HCT116 (cell line): ENCODE measurements at regions not wholly inside any gene's neighbourhood (a gene's known extent, or its start where the extent isn't known, plus 50 kb on each side); places are given as distances from the start of the nearest gene placed in this dataset.

Experiments used
- ATAC-seq: fragments of 200-7000 bp; cut with Tn5 transposase; 2 replicates; pipeline ENCODE4 v1.9.1; 2020; ENCODE audit warnings: mild to moderate bottlenecking, moderate library complexity
- BruUV-seq: library from RNA; stranded (reverse); fragments of 400-500 nt; replicated peaks from 2 replicates; lab custom pipeline; 2021; lab: Mats Ljungman, UMichigan
- CTCF ChIA-PET: fragments of 300-600 bp; sonication (Branson Sonifier 250); formaldehyde crosslinking; loops from one replicate; lab custom pipeline; 2021; ENCODE audit warnings: antibody characterized with exemption; lab: Charles Lee
- POLR2A ChIA-PET: fragments of 300-600, 350-600 bp; sonication (Branson Sonifier 250); formaldehyde crosslinking; loops from one replicate; lab custom pipeline; 2021; ENCODE audit warnings: antibody characterized with exemption; lab: Charles Lee
- RAD21 ChIA-PET, 2 experiments: fragments of 300-600 bp; sonication (Branson Sonifier 250); formaldehyde crosslinking; loops; one replicate each; lab custom pipeline; 2023; ENCODE audit warnings: low total read pairs in 2 of 2; ENCODE audit not compliant: uncharacterized antibody in 2 of 2, unreplicated experiment in 2 of 2, low non-redundant PET in 1 of 2; lab: Charles Lee
- DNase-seq: peaks from one replicate; pipeline ENCODE4 v3.0.0-alpha.2; 2010; ENCODE audit warnings: low read depth, low spot score
- H2AFZ ChIP-seq: fragments of 200-600 bp; shearing (Covaris generic), sonication (generic); 2 replicates; pipeline ENCODE4 v1.6.1; 2017; ENCODE audit warnings: low read depth, mixed run types, mixed read lengths, antibody characterized with exemption, low read length; ENCODE audit not compliant: poor library complexity, severe bottlenecking
- H3K27ac ChIP-seq: 2 replicates; pipeline ENCODE4 v1.5.1; 2012; ENCODE audit warnings: low read depth, low read length
- H3K27me3 ChIP-seq: fragments of 200-600 bp; sonication (generic); 2 replicates; pipeline ENCODE4 v1.6.1; 2016; ENCODE audit warnings: mixed run types, low read length, mixed read lengths; ENCODE audit not compliant: insufficient read depth
- H3K36me3 ChIP-seq, 2 experiments: fragments of 200-500 bp in 1 of 2; fragments of 200-600 bp in 1 of 2; sonication (Bioruptor generic) in 1 of 2; sonication (generic) in 1 of 2; 2 replicates each; pipeline versions ENCODE4 v1.5.1 to v1.6.1; 2014 to 2016; ENCODE audit warnings: low read length in 2 of 2, inconsistent platforms in 1 of 2, mixed read lengths in 1 of 2, mixed run types in 1 of 2; ENCODE audit not compliant: insufficient read depth in 2 of 2, control insufficient read depth in 1 of 2
- H3K4me1 ChIP-seq, 2 experiments: fragments of 200-600 bp in 1 of 2; sonication (generic) in 1 of 2; 2 replicates each; pipeline versions ENCODE4 v1.5.1 to v1.6.1; 2012 to 2017; ENCODE audit warnings: low read length in 2 of 2, inconsistent platforms in 1 of 2, mild to moderate bottlenecking in 1 of 2, mixed read lengths in 1 of 2, mixed run types in 1 of 2, moderate library complexity in 1 of 2; ENCODE audit not compliant: insufficient read depth in 2 of 2, control insufficient read depth in 1 of 2
- H3K4me2 ChIP-seq: fragments of 200-600 bp; sonication (generic); 2 replicates; pipeline ENCODE4 v1.6.1; 2017; ENCODE audit warnings: mixed run types, low read length, mixed read lengths
- H3K4me3 ChIP-seq, 2 experiments: fragments of 200-600 bp in 1 of 2; sonication (generic) in 1 of 2; replicated peaks in 1 of 2; 2 replicates each; pipeline ENCODE4 v1.5.1; 2011 to 2016; ENCODE audit warnings: low read length in 2 of 2, control low read depth in 1 of 2, low read depth in 1 of 2, mild to moderate bottlenecking in 1 of 2, mixed read lengths in 1 of 2, mixed run types in 1 of 2
- H3K79me2 ChIP-seq: fragments of 200-600 bp; sonication (generic); 2 replicates; pipeline ENCODE4 v1.6.1; 2017; ENCODE audit warnings: mild to moderate bottlenecking, mixed run types, low read length, moderate library complexity, mixed read lengths; ENCODE audit not compliant: insufficient read depth
- H3K9ac ChIP-seq: fragments of 200-600 bp; sonication (generic); 2 replicates; pipeline ENCODE4 v1.6.1; 2016; ENCODE audit warnings: low read length, mixed read lengths
- H3K9me2 ChIP-seq: fragments of 200-600 bp; sonication (generic), shearing (Covaris generic); 2 replicates; pipeline ENCODE4 v1.6.1; 2017; ENCODE audit warnings: mixed run types, mild to moderate bottlenecking, moderate library complexity; ENCODE audit not compliant: insufficient read depth
- H3K9me3 ChIP-seq, 2 experiments: fragments of 200-500 bp in 1 of 2; fragments of 200-600 bp in 1 of 2; sonication (Bioruptor generic) in 1 of 2; sonication (generic) in 1 of 2; 2 replicates each; pipeline ENCODE4 v1.6.1; 2014 to 2017; ENCODE audit warnings: low read length in 2 of 2, mixed read lengths in 2 of 2, inconsistent platforms in 1 of 2, low read depth in 1 of 2, mild to moderate bottlenecking in 1 of 2, mixed run types in 1 of 2, moderate library complexity in 1 of 2; ENCODE audit not compliant: control insufficient read depth in 1 of 2, insufficient read depth in 1 of 2
- H4K20me1 ChIP-seq: fragments of 200-600 bp; sonication (generic), shearing (Covaris generic); 2 replicates; pipeline ENCODE4 v1.6.1; 2017; ENCODE audit warnings: mixed run types, mild to moderate bottlenecking, moderate library complexity; ENCODE audit not compliant: insufficient read depth
- EGR1 ChIP-seq: IDR thresholded peaks from 2 replicates; pipeline ENCODE4 v1.6.1; 2012; ENCODE audit warnings: low read depth
- FOSL1 ChIP-seq: IDR thresholded peaks from 2 replicates; pipeline ENCODE4 v1.6.1; 2012; ENCODE audit warnings: low read depth
- POLR2A ChIP-seq: IDR thresholded peaks from 2 replicates; pipeline ENCODE4 v1.7.0; 2011; ENCODE audit warnings: borderline replicate concordance; ENCODE audit not compliant: insufficient read depth, insufficient read length; ENCODE audit errors: extremely low read depth
- POLR2AphosphoS5 ChIP-seq: IDR thresholded peaks from 2 replicates; pipeline ENCODE4 v1.6.1; 2011; ENCODE audit warnings: mild to moderate bottlenecking, low read depth, low read length, moderate library complexity
- SP1 ChIP-seq: IDR thresholded peaks from 2 replicates; pipeline ENCODE4 v1.6.1; 2012; ENCODE audit warnings: low read depth
- SRF ChIP-seq: IDR thresholded peaks from 2 replicates; pipeline ENCODE4 v1.6.1; 2012; ENCODE audit warnings: low read depth
- intact Hi-C: fragments of 100-400 bp; cut with micrococcal nuclease; formaldehyde crosslinking; loops from 2 replicates; pipeline ENCODE4 v1.10.0; 2022
- TF ChIP-seq, protein P1 (sequence below), 3 experiments: fragments of 200-600 bp in 1 of 3; sonication (generic) in 1 of 3; IDR thresholded peaks in 2 of 3; conservative IDR thresholded peaks in 1 of 3; 2 replicates each; pipeline ENCODE4 v1.5.1; 2012 to 2017; ENCODE audit warnings: low read depth in 2 of 3, low read length in 2 of 3, antibody characterized with exemption in 1 of 3, borderline replicate concordance in 1 of 3, control low read depth in 1 of 3, mild to moderate bottlenecking in 1 of 3, mixed read lengths in 1 of 3, mixed run types in 1 of 3, moderate library complexity in 1 of 3; ENCODE audit not compliant: insufficient read depth in 1 of 3

- H3K27me3 ChIP-seq, result no peaks in the 10 kb centered on the region
- ChIA-PET POLR2A (no interaction called here), CTCF (no interaction called here), RAD21 (no interaction called here)
- H3K9me2 ChIP-seq, result no peaks in the 10 kb centered on the region
- intact Hi-C loops, result no loop called here
- H3K4me3 ChIP-seq, result no peak overlapping the region
- H4K20me1 ChIP-seq, result no peaks in the 10 kb centered on the region
- H2AFZ ChIP-seq, result no peak overlapping the region
- no peaks in the 10 kb centered on the region for H3K79me2 ChIP-seq
- no peaks in the 10 kb centered on the region; a peak in 1 of 4 replicates for H3K4me1 ChIP-seq
- ATAC-seq (no peak), DNase-seq (no peak)
- TF ChIP-seq POLR2A (no peak), POLR2AphosphoS5 (no peak), SRF (no peak), FOSL1 (no peak), EGR1 (no peak)
- TF ChIP-seq, protein P1, sequence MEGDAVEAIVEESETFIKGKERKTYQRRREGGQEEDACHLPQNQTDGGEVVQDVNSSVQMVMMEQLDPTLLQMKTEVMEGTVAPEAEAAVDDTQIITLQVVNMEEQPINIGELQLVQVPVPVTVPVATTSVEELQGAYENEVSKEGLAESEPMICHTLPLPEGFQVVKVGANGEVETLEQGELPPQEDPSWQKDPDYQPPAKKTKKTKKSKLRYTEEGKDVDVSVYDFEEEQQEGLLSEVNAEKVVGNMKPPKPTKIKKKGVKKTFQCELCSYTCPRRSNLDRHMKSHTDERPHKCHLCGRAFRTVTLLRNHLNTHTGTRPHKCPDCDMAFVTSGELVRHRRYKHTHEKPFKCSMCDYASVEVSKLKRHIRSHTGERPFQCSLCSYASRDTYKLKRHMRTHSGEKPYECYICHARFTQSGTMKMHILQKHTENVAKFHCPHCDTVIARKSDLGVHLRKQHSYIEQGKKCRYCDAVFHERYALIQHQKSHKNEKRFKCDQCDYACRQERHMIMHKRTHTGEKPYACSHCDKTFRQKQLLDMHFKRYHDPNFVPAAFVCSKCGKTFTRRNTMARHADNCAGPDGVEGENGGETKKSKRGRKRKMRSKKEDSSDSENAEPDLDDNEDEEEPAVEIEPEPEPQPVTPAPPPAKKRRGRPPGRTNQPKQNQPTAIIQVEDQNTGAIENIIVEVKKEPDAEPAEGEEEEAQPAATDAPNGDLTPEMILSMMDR (IDR thresholded peaks at IDR 0.05 in 2 of 3, conservative IDR thresholded peaks at IDR 0.05 in 1 of 3; ENCODE audit: borderline replicate concordance in 1 of 3, insufficient read depth in 1 of 3, low read depth in 2 of 3, low read length in 2 of 3), result no peak
- BruUV-seq, result no TSS peak
- H3K9me3 ChIP-seq, result no peaks in the 10 kb centered on the region
- H3K27ac ChIP-seq, result no peak overlapping the region
- H3K36me3 ChIP-seq, result no peaks in the 10 kb centered on the region
- H3K9ac ChIP-seq, result no peak overlapping the region
- H3K4me2 ChIP-seq, result no peak overlapping the region
These were observed 212.1 kb upstream of the SVIL start for GRCh38 chr10:29846881-29847280.

DNA sequence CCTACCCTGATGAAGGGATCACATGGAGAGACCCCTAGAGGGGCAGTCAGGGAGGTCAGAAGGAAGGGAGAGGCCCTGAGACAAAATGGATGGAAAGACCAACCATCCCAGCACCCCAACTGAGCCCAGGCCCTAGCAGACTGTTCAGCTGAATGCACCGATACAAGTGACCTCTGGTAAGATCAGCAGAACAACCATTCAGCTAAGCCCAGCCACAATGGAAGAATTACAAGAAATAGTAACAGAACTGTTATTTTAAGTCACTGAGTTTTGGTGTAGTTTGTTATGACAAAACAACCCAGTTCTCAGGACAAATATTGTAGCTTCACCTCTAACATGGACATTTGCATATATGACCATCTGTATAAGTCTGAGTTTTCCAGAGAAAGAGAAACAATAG, 210.4 kb upstream of the SVIL start:
- Histone ChIP-seq H3K4me2 (no peak overlapping the region), H3K9me3 (no peaks in the 10 kb centered on the region), H3K9me2 (no peaks in the 10 kb centered on the region), H3K36me3 (no peaks in the 10 kb centered on the region), H3K27me3 (no peaks in the 10 kb centered on the region), H2AFZ (no peak overlapping the region), H3K9ac (no peak overlapping the region), H3K79me2 (no peaks in the 10 kb centered on the region), H3K4me1 (no peaks in the 10 kb centered on the region; a peak in 1 of 4 replicates), H3K4me3 (no peak overlapping the region), H4K20me1 (no peaks in the 10 kb centered on the region), H3K27ac (no peak overlapping the region)
- TF ChIP-seq SP1, result no peak
- no peak for DNase-seq
- ChIA-PET CTCF (no interaction called here), RAD21 (no interaction called here), POLR2A (no interaction called here)
- ATAC-seq, result no peak
- intact Hi-C loops, result no loop called here
- BruUV-seq, result no TSS peak
